Thoracic aorta (tissue), 2 donors: ENCODE measurements at regions not wholly inside any gene's neighbourhood (a gene's known extent, or its start where the extent isn't known, plus 50 kb on each side); places are given as distances from the start of the nearest gene placed in this dataset.

Experiments
- ATAC-seq: fragments of 150-250 bp; one replicate; pipeline ENCODE4 v1.8.0; 2017; ENCODE audit warnings: low read depth; ENCODE audit not compliant: insufficient number of reproducible peaks, low FRiP score
- DNase-seq: peaks from one replicate; pipeline ENCODE4 v3.0.0-alpha.2; 2020; ENCODE audit warnings: low spot score
- H3K27ac ChIP-seq, 2 donors: fragments of 200-600 bp; sonication (generic); 1 replicate in 1 of 2; 2 replicates in 1 of 2; pipeline ENCODE4 v1.5.1; 2016; ENCODE audit warnings: mild to moderate bottlenecking in 2 of 2, moderate library complexity in 2 of 2
- H3K27me3 ChIP-seq: fragments of 200-600 bp; sonication (generic); replicated peaks from 2 replicates; pipeline ENCODE4 v1.6.0; 2016; ENCODE audit warnings: mild to moderate bottlenecking; ENCODE audit not compliant: insufficient read depth
- H3K36me3 ChIP-seq: fragments of 200-600 bp; sonication (generic); one replicate; pipeline ENCODE4 v1.5.1; 2016
- H3K4me1 ChIP-seq, 2 donors: fragments of 200-600 bp; sonication (generic); 1 replicate in 1 of 2; 2 replicates in 1 of 2; pipeline versions ENCODE4 v1.5.1 to v1.6.0; 2016; ENCODE audit warnings: low read depth in 2 of 2, mild to moderate bottlenecking in 1 of 2; ENCODE audit not compliant: control insufficient read depth in 1 of 2
- H3K4me3 ChIP-seq: fragments of 200-600 bp; sonication (generic); 2 replicates; pipeline ENCODE4 v1.5.1; 2016; ENCODE audit warnings: mild to moderate bottlenecking
- H3K9me3 ChIP-seq: fragments of 200-600 bp; sonication (generic); 2 replicates; pipeline ENCODE4 v1.5.1; 2016
- CTCF ChIP-seq: fragments of 200-600 bp; sonication (generic); IDR thresholded peaks from one replicate; pipeline ENCODE4 v1.5.1; 2019; ENCODE audit warnings: antibody characterized with exemption

GRCh38 chr7:106170651-106171050 lies 58.5 kb upstream of the SYPL1 start:
- Histone ChIP-seq H3K36me3 (no peaks in the 10 kb centered on the region), H3K27me3 (no peaks in the 10 kb centered on the region), H3K4me3 (no peak overlapping the region), H3K4me1 (peaks cover 17 to 35% of the 10 kb centered on the region in 2 donors), H3K9me3 (no peaks in the 10 kb centered on the region), H3K27ac (no peak overlapping the region)
- ATAC-seq (no peak), DNase-seq (no peak)
- no peak for TF ChIP-seq CTCF

- no peaks in the 10 kb centered on the region for H3K27me3 ChIP-seq
- ATAC-seq (no peak), DNase-seq (no peak)
- no peak for TF ChIP-seq CTCF
- H3K9me3 ChIP-seq, result no peaks in the 10 kb centered on the region
- H3K36me3 ChIP-seq, result no peaks in the 10 kb centered on the region
- peaks cover 19 to 41% of the 10 kb centered on the region in 2 donors for H3K4me1 ChIP-seq
- no peak overlapping the region for H3K27ac ChIP-seq
- no peak overlapping the region for H3K4me3 ChIP-seq
These were observed 57.9 kb upstream of the SYPL1 start for GRCh38 chr7:106169821-106170610.

GRCh38 chr7:106167439-106168136 lies 55.5 kb upstream of the SYPL1 start:
- ATAC-seq (no peak), DNase-seq (no peak)
- H3K27me3 ChIP-seq, result no peaks in the 10 kb centered on the region
- H3K4me3 ChIP-seq, result no peak overlapping the region
- TF ChIP-seq CTCF, result no peak
- H3K27ac ChIP-seq, result peak overlapping the region; percentile 12 to 14
- no peaks in the 10 kb centered on the region for H3K36me3 ChIP-seq
- peaks cover 19 to 41% of the 10 kb centered on the region in 2 donors for H3K4me1 ChIP-seq
- H3K9me3 ChIP-seq, result peaks cover 8% of the 10 kb centered on the region

- no peak overlapping the region for H3K4me3 ChIP-seq
- no peaks in the 10 kb centered on the region for H3K27me3 ChIP-seq
- H3K27ac ChIP-seq, result peak overlapping the region in 1 of 2 donors; percentile 14
- ATAC-seq (no peak), DNase-seq (no peak)
- peaks cover 19 to 41% of the 10 kb centered on the region in 2 donors for H3K4me1 ChIP-seq
- peak; percentile 71 for TF ChIP-seq CTCF
- H3K9me3 ChIP-seq, result peaks cover 8% of the 10 kb centered on the region
- H3K36me3 ChIP-seq, result no peaks in the 10 kb centered on the region
These were observed 54.7 kb upstream of the SYPL1 start for GRCh38 chr7:106166651-106167342.

GRCh38 chr7:106165337-106165736 lies 53.2 kb upstream of the SYPL1 start:
- Histone ChIP-seq H3K27ac (no peak overlapping the region), H3K4me1 (peaks cover 19 to 37% of the 10 kb centered on the region in 2 donors), H3K36me3 (no peaks in the 10 kb centered on the region), H3K27me3 (no peaks in the 10 kb centered on the region), H3K9me3 (peaks cover 8% of the 10 kb centered on the region), H3K4me3 (no peak overlapping the region)
- ATAC-seq (peak; percentile 75), DNase-seq (no peak)
- no peak for TF ChIP-seq CTCF
